DOHH2 (cell line): ENCODE measurements at regions not wholly inside any gene's neighbourhood (a gene's known extent, or its start where the extent isn't known, plus 50 kb on each side); places are given as distances from the start of the nearest gene placed in this dataset.

Experiments
- H3F3A ChIP-seq: fragments of 200-600 bp; sonication (generic), shearing (Covaris generic); 2 replicates; pipeline ENCODE4 v1.6.0; 2016; ENCODE audit warnings: antibody characterized with exemption, mild to moderate bottlenecking; ENCODE audit not compliant: control insufficient read depth, insufficient read depth
- H3K27ac ChIP-seq: fragments of 200-600 bp; sonication (generic); 2 replicates; pipeline ENCODE4 v1.5.1; 2014; ENCODE audit warnings: low read depth, mild to moderate bottlenecking, low read length, moderate library complexity
- H3K27me3 ChIP-seq: fragments of 200-600 bp; sonication (generic); 2 replicates; pipeline ENCODE4 v1.6.1; 2014; ENCODE audit warnings: mild to moderate bottlenecking, low read length, mixed read lengths; ENCODE audit not compliant: control insufficient read depth
- H3K36me3 ChIP-seq: fragments of 200-600 bp; sonication (generic); 2 replicates; pipeline ENCODE4 v1.6.1; 2014; ENCODE audit warnings: mild to moderate bottlenecking, low read length, moderate library complexity, mixed read lengths; ENCODE audit not compliant: control insufficient read depth
- H3K4me1 ChIP-seq: fragments of 200-600 bp; sonication (generic); 2 replicates; pipeline ENCODE4 v1.6.1; 2014; ENCODE audit warnings: mild to moderate bottlenecking, low read length, mixed read lengths; ENCODE audit not compliant: control insufficient read depth
- H3K4me2 ChIP-seq: fragments of 200-600 bp; sonication (generic); 2 replicates; pipeline ENCODE4 v1.6.0; 2014; ENCODE audit warnings: mild to moderate bottlenecking, low read length, moderate library complexity
- H3K4me3 ChIP-seq: fragments of 200-600 bp; sonication (generic); 2 replicates; pipeline ENCODE4 v1.5.1; 2014; ENCODE audit warnings: mild to moderate bottlenecking, low read length, mixed read lengths
- H3K79me2 ChIP-seq: fragments of 200-600 bp; sonication (generic); 2 replicates; pipeline ENCODE4 v1.6.1; 2014; ENCODE audit warnings: mild to moderate bottlenecking, low read length, mixed read lengths; ENCODE audit not compliant: control insufficient read depth
- H3K9me2 ChIP-seq: fragments of 200-600 bp; sonication (generic); replicated peaks from 2 replicates; pipeline ENCODE4 v1.6.1; 2014; ENCODE audit warnings: mild to moderate bottlenecking, low read length, mixed read lengths; ENCODE audit not compliant: control insufficient read depth
- H3K9me3 ChIP-seq: fragments of 200-600 bp; sonication (generic); 2 replicates; pipeline ENCODE4 v1.6.1; 2014; ENCODE audit warnings: antibody characterized with exemption, low read length, mixed read lengths; ENCODE audit not compliant: control insufficient read depth, insufficient read depth
- H4K20me1 ChIP-seq: fragments of 200-600 bp; sonication (generic); 2 replicates; pipeline ENCODE4 v1.6.0; 2014; ENCODE audit warnings: low read depth, mild to moderate bottlenecking, antibody characterized with exemption, low read length, moderate library complexity; ENCODE audit not compliant: control insufficient read depth, insufficient read depth
- EZH2phosphoT487 ChIP-seq: fragments of 200-600 bp; sonication (generic); IDR thresholded peaks from 2 replicates; pipeline ENCODE4 v1.6.1; 2017; ENCODE audit warnings: borderline replicate concordance, mild to moderate bottlenecking, antibody characterized with exemption, low read length, moderate library complexity, mixed read lengths
- TF ChIP-seq, protein P1 (sequence below): fragments of 200-600 bp; sonication (generic); IDR thresholded peaks from one replicate; pipeline ENCODE4 v1.5.1; 2014; ENCODE audit warnings: antibody characterized with exemption, mild to moderate bottlenecking, low read depth, low read length; ENCODE audit not compliant: poor library complexity, severe bottlenecking

DNA sequence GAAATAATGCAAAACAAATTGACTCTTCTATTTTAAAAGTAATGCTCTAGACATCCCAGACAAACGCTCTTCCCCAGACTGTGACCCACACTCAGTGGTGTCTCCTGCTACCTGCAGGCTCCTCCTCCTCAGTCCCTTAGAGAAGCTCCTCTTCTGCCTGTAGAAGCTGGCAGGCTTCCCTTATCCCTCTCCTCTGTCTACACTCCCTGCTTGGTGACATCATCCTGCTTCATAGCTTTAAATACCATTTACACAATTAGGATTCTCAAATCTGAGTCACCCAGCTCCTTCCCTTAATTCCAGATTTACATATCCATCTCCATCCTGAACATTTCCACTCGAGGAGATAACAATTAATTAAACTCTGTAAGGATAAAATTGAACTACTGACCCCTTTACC, 167.9 kb downstream of the FBXO15 start:
- no peaks in the 10 kb centered on the region for H3K27me3 ChIP-seq
- no peak overlapping the region for H3K27ac ChIP-seq
- H3K9me3 ChIP-seq: no peaks in the 10 kb centered on the region
- no peak overlapping the region for H3K4me3 ChIP-seq
- no peaks in the 10 kb centered on the region for H4K20me1 ChIP-seq
- no peak overlapping the region for H3K4me2 ChIP-seq
- no peaks in the 10 kb centered on the region for H3K9me2 ChIP-seq
- TF ChIP-seq EZH2phosphoT487: no peak
- TF ChIP-seq, protein P1, sequence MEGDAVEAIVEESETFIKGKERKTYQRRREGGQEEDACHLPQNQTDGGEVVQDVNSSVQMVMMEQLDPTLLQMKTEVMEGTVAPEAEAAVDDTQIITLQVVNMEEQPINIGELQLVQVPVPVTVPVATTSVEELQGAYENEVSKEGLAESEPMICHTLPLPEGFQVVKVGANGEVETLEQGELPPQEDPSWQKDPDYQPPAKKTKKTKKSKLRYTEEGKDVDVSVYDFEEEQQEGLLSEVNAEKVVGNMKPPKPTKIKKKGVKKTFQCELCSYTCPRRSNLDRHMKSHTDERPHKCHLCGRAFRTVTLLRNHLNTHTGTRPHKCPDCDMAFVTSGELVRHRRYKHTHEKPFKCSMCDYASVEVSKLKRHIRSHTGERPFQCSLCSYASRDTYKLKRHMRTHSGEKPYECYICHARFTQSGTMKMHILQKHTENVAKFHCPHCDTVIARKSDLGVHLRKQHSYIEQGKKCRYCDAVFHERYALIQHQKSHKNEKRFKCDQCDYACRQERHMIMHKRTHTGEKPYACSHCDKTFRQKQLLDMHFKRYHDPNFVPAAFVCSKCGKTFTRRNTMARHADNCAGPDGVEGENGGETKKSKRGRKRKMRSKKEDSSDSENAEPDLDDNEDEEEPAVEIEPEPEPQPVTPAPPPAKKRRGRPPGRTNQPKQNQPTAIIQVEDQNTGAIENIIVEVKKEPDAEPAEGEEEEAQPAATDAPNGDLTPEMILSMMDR: no peak
- H3K36me3 ChIP-seq: no peaks in the 10 kb centered on the region
- H3K79me2 ChIP-seq: no peaks in the 10 kb centered on the region
- no peaks in the 10 kb centered on the region for H3K4me1 ChIP-seq
- no peaks in the 10 kb centered on the region for H3F3A ChIP-seq

DNA sequence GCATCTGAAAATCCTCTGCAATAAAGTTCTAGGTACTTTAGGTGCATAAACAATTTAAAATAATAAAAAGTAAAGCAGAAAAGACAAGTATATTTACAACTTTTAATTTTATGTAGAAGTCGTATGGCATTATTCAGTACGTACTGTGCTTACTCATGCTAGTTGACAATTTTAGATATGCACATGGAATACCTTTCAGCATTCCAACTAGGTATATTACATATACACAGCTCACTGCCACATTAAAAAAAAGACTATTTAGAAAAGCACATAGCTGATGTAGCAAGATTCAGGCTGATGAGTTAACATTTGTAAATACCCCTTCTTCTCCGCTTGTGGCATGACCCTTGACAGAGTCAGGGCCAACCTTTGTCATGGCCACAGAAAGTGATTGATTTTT, 171.2 kb downstream of the FBXO15 start:
- Histone ChIP-seq H3K27me3 (no peaks in the 10 kb centered on the region), H3K9me2 (no peaks in the 10 kb centered on the region), H4K20me1 (no peaks in the 10 kb centered on the region), H3K36me3 (no peaks in the 10 kb centered on the region), H3K9me3 (no peaks in the 10 kb centered on the region), H3F3A (no peaks in the 10 kb centered on the region), H3K79me2 (no peaks in the 10 kb centered on the region), H3K4me3 (no peak overlapping the region), H3K4me1 (no peaks in the 10 kb centered on the region), H3K4me2 (no peak overlapping the region), H3K27ac (no peak overlapping the region)
- TF ChIP-seq, protein P1: no peak
- TF ChIP-seq EZH2phosphoT487: no peak

DNA sequence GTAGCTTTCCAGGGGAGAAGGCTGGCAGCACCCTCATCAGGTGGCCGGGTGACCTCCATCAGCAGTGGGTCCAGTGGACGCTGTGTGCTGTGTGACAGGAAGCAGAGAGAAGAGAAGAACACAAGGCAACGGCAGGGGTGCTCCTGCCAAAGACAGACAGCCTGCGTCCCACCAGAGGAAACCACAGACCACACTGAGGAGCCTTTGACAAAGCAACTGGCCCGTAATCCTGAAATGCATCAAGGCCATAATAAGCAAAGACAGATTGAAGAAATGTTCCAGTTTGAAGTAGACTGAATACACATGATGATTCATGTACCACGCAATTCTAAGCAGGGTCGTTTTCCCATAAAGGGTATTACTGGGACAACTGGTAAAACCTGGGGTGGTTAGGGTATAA, 172.4 kb downstream of the FBXO15 start:
- no peaks in the 10 kb centered on the region for H3K27me3 ChIP-seq
- H3K36me3 ChIP-seq: no peaks in the 10 kb centered on the region
- no peak overlapping the region for H3K27ac ChIP-seq
- TF ChIP-seq, protein P1: no peak
- TF ChIP-seq EZH2phosphoT487: no peak
- no peaks in the 10 kb centered on the region for H3K9me3 ChIP-seq
- H3K4me3 ChIP-seq: no peak overlapping the region
- no peaks in the 10 kb centered on the region for H3K79me2 ChIP-seq
- no peaks in the 10 kb centered on the region for H3K9me2 ChIP-seq
- H3K4me1 ChIP-seq: no peaks in the 10 kb centered on the region
- H4K20me1 ChIP-seq: no peaks in the 10 kb centered on the region
- no peaks in the 10 kb centered on the region for H3F3A ChIP-seq
- H3K4me2 ChIP-seq: no peak overlapping the region

DNA sequence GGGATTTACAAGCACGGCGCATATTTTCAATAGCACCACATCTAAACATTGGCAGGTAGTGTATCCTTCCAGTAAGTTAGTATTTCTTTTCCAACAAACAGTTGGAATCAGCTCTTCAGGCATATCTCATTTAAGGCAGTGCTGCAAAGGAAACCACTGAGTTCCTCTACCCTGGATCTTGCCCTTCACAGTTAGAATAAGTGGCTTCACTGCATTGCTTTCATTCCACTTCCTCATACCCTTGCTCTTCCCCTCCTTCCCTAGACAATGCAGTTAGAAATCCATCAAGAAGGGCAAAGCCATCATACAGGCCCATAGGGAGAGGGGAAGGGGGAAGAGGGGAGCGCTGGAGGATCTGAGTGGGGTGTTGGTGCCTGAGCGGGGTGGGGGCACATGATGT, 173.7 kb downstream of the FBXO15 start:
- Histone ChIP-seq H3F3A (no peaks in the 10 kb centered on the region), H3K79me2 (no peaks in the 10 kb centered on the region), H3K27ac (no peak overlapping the region), H3K36me3 (no peaks in the 10 kb centered on the region), H3K27me3 (no peaks in the 10 kb centered on the region), H3K4me3 (no peak overlapping the region), H3K4me1 (no peaks in the 10 kb centered on the region), H3K9me2 (no peaks in the 10 kb centered on the region), H3K9me3 (no peaks in the 10 kb centered on the region), H4K20me1 (no peaks in the 10 kb centered on the region), H3K4me2 (no peak overlapping the region)
- TF ChIP-seq, protein P1: no peak
- TF ChIP-seq EZH2phosphoT487: no peak
